Stimulated activated CD4-positive, alpha-beta T cell treated with anti-CD3 and anti-CD28 coated beads, Interleukin-12 subunit alpha, Interleukin-12 subunit beta, amount 100 ng/mL, for 24 hours (primary cell): ENCODE measurements at regions not wholly inside any gene's neighbourhood (a gene's known extent, or its start where the extent isn't known, plus 50 kb on each side); places are given as distances from the start of the nearest gene placed in this dataset.

Experiments used
- DNase-seq, 2 experiments: peaks; one replicate each; pipeline ENCODE4 v3.0.0-alpha.2; 2020; ENCODE audit warnings: low read depth in 2 of 2

DNA sequence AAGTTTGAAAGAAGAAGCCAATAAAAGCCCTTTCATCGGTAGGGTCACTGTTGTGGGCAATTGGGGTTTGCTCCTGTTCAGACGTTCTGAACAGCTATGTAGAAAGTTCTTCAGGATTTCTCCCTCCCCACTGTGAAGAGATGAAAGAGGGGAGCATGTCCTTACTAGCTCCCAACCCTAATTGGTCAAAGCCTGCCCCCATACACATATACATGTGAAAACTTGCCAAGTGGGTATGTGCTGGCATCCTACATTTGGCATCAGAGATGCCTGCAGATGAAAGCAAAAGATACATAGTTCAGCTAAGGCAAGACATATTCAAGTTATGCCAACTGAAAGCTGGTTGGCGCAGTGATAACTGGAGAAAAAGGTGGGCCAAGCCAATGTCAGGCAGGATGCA is 363.1 kb upstream of the DACH1 start:
- no peak for DNase-seq

DNA sequence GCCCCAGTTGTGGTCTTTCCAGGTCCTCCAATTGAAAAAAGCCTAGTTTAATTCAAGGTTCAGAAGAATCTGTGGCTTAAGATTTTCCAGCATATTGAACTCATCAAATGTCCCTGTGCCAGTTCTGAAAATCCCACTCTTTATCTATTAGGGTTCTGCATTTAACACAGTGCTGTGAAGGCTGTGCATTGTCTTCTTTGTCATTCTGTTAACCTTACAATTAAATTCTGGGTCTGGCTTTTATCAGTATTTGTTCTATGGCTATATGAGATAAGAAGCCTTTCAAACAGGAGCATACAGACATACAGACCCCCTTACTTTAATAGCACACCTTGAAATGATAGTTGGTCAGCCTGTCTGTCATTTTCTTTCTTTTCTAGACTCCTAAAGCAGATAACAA is 362.1 kb upstream of the DACH1 start:
- DNase-seq = no peak

DNA sequence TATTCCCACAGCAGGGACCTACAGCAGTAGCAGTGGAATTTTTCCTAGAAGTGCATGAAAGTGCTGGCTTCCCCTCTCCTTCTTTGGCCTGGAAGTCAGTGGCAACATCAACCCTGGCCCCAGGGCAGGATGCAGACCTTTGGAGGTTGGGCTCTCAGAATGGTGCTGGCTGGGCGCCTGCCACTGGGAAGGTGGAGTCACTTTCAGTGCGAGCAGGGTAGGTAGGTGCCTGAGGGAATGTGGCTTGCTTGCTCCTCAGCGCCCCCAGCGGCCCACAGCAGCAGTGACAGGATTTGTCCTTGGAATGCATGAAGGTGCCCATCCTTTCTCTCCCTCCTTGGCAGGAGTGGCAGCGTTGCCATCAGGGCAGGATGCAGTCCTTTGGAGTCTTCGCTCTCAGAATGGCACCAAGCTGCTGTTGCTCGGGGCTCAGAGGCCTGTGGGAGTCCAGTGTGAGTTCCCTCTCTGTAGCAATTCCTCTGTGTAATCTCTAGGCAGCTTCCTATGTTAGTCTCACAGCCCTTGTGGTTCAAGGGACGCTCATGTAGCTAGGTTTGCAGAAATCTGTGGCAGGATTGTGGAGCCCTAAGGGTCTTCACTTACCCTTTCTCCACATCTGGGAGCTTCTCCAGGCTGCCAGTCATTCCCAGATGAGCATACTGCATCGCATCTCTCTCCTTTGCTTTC is 354.4 kb upstream of the DACH1 start:
- DNase-seq = no peak

DNA sequence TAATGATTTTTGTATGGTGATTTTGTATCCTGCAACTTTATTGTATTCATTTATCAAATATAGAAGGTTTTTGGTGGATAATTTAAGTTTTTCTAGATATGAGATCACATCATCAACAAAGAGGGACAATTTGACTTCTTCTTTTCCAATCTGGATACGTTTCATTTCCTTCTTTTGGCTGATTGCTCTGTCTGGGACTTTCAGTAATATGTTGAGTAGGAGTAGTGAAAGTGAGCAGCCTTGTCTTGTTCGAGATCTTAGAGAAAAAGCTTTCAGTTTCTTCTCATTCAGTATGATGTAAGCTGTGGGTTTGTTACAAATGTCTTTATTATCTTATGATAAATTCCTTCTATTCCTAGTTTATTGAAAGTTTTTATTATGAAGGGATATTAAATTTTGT is 352.0 kb upstream of the DACH1 start:
- no peak for DNase-seq

DNA sequence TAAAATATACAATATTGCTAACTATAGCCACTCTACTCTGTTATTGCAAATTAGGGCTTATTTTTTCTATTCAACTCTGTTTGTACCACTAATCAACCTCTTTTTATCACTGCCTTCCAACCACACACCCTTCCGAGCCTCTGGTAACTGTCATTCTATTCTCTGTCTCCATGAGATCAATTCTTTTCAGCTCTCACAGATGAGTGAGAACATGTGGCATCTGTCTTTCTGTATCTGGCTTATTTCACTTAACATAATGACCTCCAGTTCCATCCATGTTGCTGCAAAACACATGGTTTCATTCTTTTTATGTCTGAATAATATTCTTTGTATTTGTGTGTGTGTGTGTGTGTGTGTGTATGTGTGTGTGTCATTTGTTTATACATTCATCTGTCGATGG is 350.1 kb upstream of the DACH1 start:
- DNase-seq = no peak

DNA sequence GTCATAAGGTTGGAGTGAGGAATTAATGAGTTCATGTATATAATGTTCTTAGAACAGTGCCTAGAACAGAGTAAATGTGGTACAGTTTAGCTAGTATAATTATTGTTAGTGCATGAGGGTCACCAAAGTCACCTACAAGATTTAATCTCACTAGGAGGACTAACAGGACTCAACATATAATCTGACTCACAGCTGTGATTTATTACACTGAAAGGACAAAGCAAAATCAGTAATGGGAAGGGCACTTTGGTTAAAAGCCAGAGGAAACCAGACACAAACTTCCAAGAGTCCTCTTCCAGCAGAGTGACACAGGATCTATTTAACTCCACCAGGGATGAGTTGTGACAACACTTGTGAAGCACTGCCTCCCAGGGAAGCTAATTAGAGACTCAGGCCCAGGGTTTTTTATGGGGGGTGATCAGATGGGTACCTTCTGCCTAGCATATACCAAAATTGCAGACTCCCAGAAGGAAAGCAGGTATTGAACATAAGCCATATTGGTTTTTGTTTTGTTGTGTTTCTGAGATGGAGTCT is 341.2 kb upstream of the DACH1 start:
- DNase-seq = no peak

DNA sequence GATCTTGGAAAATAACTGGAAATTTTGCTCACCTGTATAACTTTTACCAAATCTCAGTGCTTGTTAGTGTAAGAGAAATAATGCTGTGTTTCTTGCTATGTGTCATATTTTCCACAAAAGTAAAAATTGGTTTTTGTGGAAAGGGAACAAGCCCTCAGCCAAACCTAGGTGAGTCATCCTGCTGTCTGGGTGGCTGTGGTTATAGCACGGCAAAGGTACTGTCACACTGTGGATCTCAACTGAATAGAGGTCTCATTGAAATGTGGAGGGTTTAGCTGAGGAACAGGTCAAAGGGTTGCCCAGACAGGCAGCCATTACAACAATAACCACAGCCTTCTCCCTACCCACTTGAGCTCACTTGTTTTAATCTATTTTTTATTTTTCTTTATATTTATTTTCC is 338.8 kb upstream of the DACH1 start:
- no peak for DNase-seq

DNA sequence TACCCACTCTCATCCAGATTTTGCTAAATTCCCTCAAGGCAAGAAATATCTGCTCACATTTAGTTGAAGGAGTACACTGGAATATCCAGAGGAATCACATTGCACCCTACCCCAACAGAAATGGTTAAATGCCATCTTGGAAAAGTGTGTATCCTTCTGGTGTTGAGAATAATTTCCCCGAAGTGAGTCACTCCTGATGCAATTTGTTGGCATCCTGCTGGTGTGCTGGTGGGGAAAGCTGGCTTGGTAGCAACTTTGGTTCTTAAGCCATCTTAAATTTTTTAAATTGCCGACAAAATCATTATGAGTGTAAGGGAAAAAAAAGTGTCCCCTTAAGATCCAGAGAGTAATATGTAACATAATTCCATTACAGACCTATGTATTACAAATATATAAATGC is 337.3 kb upstream of the DACH1 start:
- no peak for DNase-seq

DNA sequence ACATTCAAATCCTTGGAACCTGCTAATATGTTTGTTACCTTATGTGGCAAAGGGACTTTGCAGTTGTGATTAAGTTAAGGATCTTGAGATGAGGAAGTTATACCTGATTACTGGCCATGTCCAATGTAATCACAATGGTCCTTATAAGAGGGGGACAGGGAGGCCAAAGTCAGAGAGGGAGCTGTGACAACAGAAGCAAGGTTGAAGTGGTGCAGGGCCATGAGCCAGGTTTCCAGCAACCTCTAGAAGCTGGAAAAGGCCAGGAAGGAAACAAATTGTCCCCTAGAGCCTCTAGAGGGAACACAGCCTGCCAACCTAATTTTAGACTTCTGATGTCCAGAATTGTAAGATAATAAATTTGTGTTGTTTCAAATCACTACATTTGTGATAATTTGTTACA is 334.7 kb upstream of the DACH1 start:
- DNase-seq = no peak

DNA sequence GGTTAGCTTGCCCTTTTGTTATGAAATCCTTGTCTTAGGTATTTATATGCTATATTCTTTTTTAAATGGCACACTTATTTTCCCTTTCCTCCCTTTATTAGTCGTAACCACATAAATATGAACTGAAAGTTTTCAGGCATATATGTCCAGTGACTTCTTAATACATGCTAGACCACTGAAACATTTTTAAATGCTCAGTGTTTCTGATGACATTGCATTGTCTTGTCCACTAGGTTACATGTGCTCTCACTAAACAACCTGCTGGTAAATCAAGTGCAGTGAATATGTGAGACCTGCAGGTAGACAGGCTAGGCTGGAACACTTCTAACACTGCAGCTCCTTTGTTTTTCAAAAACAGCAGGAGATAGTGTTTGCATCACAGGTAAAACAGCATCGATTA is 332.6 kb upstream of the DACH1 start:
- no peak for DNase-seq

DNA sequence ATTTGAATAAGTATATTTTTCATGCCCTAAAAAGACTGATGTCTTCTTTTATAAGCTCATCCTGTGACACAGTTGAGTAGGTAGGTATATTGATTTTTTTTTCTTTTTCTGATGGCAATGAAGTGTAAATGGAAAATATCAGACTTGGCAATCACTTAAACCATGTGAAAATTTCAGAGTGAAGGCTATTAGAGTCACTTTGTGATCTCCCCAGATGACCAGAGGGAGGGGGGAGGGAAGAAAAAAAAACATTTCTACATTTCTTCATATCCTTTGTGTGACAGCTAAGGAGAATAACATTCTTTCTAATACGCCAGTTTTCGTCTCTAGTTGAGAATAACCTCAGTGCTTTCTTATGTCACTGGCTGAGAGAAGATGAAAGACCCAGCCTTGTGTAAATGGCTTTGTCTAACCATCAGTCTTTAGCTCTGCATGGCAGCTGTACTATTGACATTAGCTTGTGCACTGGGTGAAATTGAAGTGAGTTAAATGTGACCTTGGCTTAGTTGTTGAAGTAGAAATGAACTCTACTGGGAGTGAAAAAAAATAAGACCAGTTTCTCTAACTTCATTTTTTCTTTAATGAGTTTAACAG is 332.1 kb upstream of the DACH1 start:
- no peak for DNase-seq

DNA sequence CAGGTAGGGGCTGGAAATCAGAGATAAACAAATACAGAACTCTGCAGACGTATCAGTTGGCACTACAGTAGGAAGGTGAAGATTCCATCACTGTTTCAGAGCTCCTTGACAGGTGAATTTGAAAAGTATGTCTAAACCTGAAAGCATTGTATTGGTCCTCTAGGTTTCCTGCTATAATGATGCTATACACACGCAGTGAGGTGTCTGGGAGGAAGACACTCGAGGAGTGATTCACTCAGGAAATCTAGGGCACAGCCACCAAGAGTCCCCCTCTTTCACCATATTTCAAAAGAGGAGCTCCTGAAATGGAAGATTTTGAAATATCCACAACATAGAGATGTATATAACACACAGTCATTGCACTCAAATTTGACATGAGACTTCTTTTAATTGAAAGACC is 331.0 kb upstream of the DACH1 start:
- no peak for DNase-seq

DNA sequence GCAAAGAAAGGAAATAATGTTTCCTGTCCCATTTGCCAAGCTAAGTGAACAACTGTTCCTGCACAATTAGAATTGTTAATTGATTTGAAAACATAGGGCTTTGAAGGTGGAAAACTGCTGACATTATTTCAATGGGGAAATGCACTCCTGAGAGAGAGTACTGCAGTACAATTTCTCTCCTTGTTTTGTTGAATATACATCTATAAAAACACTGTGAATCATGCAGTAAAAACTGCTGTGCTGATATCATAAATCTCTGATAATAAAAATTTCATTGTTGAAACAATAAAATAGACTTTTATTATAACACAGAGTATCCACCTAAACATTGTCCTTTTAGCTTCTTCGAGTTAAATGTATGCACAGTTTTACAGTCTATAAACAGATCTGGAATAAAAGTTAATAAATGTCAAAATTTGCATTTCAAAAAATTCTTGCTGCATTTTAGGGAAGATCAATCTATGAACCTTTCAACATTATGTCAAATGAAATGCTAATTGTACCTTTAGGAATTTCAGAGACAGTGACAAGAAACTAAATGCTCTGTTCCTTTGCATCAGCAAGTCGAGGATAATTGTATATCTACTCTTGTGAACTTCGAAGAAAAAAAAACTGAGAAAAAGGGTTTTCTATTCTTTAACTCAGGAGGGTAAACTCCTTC is 328.2 kb upstream of the DACH1 start:
- DNase-seq = no peak

DNA sequence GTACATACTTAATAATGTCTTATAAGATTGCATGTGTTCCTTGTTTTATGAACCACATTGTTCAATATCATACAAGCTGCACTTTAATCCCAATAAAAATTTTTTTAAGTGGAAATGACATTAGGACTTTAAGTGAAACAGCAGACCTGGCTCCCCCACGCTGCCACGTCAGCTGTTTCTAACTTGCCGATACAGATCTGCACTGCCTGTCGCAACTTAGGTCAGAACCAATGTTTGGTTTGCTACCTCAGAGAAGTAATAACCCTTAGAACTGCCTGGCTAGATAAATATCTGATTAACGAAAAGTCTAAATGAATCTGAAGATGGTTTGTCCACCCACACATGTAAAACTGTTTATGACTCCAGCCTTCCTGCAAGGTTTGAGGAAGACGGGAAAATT is 327.5 kb upstream of the DACH1 start:
- no peak for DNase-seq

DNA sequence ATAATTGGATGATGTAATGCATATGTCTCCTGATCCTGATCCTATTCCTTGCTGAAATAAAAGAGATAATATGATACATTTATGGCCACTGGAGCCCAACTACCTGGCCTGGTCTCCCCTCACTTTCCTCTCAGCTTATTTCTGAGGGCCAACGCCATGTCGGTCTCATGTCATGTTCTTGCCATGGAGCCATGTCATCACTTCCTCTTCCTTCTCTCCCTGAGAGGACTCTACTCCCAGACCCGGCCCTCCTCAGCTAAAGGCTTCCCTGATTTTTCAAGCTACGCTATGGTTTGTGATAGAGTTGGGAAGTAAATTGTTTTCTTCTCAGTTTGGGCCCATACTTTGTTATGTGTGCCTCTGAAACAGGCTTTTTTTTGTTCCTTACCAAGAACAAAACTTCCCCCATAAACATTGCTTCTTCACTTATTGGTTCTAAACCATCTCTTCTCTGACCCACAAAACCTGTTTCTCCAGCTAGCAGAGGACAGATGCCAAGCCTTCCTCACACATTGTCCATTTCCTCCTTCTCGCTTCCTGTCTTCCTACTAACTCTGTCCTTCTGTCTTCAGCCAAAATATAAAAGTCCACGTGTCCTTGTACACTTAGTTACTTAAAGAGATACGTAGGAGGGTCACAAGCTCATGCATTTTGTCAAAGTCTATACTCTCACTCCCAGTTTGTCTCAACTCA is 319.9 kb upstream of the DACH1 start:
- DNase-seq = no peak

DNA sequence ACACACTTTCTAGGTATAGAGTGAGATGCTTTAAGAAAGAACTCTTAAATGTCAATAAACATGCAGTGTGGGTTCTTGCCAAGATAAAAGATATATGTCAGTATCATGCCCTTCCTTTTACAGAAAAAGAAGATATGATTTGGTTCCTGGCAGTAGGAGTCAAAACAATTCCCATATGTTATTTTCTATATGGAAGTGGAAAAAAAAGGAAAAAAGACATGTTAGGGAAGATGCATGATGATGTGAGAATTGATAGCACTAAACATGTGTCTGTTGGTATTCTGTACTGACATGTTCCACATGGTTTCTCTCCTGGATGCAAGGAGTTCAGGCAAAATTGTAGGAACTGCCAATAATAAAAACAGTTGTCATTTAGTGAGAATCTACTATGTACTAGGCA is 318.8 kb upstream of the DACH1 start:
- DNase-seq = no peak

DNA sequence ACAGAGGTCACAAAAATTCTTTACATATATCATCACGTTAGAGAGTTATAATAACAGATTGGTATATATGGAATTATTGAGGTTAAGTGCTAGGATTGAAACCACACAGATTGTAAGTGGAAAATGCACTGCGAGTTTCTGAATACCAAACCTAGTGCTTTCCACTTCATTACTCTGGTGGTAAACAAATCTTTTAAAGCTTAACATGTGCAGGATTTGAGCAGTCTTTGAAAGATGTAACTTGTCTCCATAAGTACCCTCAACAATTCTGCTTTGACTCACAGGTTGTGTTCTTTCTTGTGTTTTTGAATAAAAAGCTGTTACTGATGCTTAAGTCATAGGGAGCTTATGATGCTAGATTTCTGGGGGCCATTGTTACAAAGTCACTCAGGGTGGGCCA is 314.7 kb upstream of the DACH1 start:
- DNase-seq = no peak

DNA sequence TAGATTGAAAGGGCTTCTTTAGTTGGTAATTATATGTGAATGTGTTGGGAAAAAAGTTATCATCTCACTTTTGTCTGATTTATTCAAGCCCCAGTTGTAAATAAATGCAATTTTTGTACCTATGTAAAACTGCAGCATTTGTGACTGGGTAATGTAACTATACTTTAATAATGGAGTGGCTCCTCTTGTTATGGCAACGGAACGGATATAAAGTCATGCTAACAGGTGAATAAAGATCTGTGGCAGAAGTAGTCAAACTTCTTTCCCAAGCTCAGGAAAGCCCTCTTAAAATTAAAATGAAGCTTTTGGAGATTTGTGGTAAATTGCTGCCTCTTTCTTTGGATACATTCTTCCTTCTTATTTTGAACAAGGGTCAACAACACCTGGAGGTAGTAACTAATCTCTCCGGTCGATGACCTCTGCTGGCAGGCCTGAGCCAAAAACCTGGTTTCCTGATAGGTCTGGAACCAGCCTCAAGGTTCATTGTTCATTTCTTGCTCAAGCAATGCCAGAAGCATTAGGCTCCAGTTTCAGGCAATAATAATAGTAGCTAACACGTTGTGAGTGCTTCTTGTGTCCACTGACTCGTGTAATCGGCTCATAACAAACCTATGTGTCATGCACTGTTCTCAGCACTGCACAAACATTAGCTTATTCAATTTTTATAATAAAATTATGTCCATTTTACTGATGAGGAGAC is 313.4 kb upstream of the DACH1 start:
- no peak for DNase-seq

DNA sequence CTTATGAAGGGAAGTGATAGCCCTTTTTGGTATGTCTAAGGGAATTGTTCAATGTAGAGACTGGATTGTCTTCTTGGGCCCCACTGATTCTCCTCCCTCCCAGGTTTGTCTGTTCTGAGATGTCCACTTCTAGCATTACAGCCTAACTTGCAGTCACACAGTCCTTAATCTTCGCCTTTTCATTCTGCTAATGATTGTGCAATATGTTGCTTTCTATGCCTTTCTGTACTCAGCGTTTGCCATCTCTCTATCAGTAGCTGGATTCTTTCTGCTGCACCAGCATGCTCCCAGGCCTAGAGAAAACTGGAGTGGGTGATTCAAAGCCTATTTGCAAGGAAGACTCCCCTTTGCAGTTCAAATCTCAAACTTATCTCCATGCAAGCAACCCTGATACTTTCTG is 307.5 kb upstream of the DACH1 start:
- DNase-seq = no peak

DNA sequence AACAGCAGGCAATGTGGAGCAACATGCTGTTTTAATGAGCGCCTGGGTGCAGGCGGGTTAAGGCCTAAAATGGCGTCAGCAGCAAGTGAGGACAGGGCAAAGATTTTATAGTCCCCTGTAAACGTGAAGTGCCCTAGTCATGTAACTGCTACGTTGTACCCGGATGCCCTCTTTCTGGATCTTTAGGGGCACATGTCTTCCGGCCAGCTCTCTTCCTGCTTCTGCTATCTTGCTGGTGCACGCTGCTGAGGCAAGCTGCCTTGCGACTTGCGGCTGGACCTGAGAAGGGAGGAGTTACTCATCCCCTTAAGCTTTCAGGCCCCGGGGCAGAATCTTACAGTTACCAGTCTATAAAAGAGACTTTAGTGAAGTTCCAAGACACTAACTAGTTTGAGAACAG is 303.6 kb upstream of the DACH1 start:
- DNase-seq = no peak

DNA sequence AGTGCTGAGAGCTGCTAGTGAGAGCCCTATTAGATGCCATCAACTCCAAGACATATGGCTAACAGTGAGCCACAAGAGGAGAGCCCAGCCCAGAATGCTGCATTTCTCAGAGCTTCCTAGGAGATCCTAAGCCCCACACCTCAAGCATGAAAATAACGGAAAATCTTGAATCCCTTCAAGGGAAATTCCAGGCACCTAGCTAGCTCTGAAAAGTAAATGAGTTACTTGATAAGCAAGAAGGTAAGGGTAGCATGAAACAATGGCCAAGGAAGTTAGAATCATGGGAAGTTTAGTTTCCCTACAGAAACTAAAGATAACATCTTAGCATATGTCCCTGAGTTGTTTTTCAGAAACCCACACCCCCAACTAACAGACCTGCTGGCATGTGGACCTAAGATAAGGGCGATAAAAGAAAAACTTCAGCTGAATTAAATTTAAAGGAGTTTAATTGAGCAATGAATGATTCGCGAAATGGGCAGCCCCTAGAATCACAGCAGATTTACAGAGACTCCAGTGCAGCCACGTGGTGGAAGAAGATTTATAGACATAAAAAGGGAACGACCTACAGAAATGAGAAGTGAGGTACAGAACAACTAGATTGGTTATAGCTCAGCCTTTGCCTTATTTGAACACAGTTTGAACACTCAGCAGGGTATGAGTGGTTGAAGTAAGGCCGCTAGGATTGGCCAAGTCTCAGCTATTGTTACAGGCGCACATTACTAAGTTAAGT is 301.3 kb upstream of the DACH1 start:
- DNase-seq = no peak
